Upper lobe of left lung (tissue), 4 donors: ENCODE measurements at regions not wholly inside any gene's neighbourhood (a gene's known extent, or its start where the extent isn't known, plus 50 kb on each side); places are given as distances from the start of the nearest gene placed in this dataset.

Source experiments
- EP300 ChIP-seq, 4 donors: sonication (generic); formaldehyde crosslinking; IDR thresholded peaks; one replicate each; pipeline ENCODE4 v1.5.1; 2017; ENCODE audit warnings: antibody characterized with exemption in 4 of 4, control low read depth in 2 of 4
- POLR2A ChIP-seq, 4 donors: fragments of 450-650 bp; IDR thresholded peaks; one replicate each; pipeline ENCODE4 v1.5.1; 2016 to 2017; ENCODE audit warnings: antibody characterized with exemption in 4 of 4, mild to moderate bottlenecking in 2 of 4

- TF ChIP-seq POLR2A (IDR thresholded peaks at IDR 0.05) (no peak), EP300 (IDR thresholded peaks at IDR 0.05) (no peak)
These were observed 251.9 kb upstream of the PTER start for GRCh38 chr10:16184906-16185305.
